NCI-H1105 (cell line): ENCODE measurements at regions not wholly inside any gene's neighbourhood (a gene's known extent, or its start where the extent isn't known, plus 50 kb on each side); places are given as distances from the start of the nearest gene placed in this dataset.

Source experiments
- DNase-seq: peaks from one replicate; lab custom pipeline; 2025; lab: John Stamatoyannopoulos, UW

DNA sequence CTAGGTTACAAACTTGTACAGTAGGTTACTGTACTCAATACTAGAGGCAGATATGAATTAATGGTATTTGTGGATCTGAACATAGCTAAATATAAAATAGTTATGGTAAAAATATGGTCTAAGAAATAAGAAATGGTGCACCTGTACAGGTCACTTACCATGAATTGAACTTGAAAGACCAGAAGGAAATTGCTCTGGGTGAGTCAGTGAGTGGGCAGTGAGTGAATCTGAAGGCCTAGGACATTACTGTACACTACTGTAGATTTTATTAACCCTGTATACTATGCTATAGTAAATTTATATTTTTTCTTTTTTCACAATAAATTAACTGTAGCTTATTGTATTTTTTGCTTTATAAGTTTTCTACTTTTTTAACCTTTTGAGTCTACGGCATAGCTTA, 1020.4 kb downstream of the CDH18 start:
- no peak for DNase-seq

DNA sequence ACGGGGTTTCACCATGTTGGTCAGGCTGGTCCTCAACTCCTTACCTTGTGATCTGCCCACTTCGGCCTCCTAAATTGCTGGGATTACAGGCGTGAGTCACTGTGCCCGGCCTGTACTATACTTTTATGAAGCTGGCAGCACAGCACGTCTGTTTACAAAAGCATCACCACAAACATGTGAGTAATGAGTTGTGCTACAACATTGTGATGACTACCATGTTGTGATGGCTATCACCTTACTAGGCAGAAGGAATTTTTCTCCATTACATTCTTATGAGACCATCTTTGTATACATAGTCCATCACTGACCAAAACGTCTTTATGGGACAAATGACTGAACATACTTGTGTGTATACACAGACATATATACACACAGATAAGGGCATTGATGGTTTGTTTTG, 1019.0 kb downstream of the CDH18 start:
- no peak for DNase-seq

DNA sequence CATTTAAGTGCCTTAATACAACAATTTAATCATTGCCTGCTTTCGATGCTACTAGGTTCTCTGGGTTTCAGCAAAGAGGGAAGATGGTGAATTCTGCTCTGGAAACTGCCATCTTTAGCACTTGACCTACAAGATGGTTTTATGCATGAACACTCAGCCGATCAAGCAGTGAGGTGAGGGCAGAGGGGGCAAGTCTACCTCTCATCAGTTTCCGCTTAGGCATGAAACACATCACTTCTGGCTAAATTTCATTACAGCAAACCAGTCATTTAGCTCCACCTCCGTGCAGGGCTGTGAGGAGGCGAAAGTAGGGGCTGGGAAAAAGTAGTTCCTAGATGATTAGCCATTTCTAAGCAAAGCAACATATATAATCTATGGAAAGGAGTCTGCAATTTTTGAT, 1018.0 kb downstream of the CDH18 start:
- no peak for DNase-seq

DNA sequence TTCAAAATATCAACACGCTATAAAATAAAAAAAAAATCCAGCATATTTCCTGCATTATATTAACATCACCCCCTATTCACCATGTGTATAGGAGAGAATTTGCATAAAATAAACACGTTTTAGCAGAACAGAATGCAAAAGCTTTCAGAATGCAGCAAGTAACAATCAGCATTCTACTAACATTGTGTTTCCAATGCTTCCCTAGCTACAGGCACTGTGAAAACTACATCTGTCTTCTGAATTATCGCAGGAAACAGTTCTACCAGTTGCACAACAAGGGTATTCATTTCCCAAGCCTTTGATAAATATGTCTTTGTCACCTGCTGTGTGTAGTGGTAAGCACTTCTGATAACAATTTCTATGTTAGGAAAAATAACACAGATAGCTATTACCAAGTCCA, 1015.8 kb downstream of the CDH18 start:
- DNase-seq, result no peak

DNA sequence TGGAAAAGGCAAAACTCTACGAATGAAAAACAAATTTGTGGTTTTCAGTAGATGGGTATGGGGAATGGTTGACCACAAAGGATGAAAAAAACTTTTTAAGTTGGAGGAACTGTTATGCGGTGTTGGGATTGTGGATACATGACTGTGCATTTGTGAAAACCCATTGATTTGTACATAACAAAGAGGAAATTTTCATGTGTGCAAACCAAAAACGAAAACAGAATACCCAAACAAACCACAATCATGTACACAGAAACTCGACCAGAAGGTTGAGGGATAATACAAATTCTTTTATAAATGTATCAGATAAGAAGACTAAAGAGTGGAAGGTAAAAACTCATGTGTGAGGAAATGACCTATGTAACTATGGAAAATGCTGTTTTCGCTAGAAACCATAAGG, 1012.4 kb downstream of the CDH18 start:
- no peak for DNase-seq

DNA sequence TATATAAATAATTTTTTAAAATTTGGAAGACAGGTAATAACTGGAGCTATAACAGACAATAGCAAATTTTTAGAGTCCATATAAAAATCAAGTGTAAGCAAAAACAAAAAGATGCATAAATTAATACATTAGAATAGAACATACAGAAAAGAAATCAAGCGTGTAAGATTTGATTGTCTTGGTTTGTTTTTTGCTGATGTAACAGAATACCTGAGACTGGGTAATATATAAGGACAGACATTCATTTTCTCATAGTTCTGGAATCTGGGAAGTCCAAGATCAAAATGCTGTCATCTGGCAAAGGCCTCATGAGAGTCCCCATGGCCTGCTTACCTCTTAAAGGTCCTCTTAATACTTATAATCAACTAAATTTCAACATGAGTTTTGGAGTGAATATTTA, 1010.1 kb downstream of the CDH18 start:
- no peak for DNase-seq

DNA sequence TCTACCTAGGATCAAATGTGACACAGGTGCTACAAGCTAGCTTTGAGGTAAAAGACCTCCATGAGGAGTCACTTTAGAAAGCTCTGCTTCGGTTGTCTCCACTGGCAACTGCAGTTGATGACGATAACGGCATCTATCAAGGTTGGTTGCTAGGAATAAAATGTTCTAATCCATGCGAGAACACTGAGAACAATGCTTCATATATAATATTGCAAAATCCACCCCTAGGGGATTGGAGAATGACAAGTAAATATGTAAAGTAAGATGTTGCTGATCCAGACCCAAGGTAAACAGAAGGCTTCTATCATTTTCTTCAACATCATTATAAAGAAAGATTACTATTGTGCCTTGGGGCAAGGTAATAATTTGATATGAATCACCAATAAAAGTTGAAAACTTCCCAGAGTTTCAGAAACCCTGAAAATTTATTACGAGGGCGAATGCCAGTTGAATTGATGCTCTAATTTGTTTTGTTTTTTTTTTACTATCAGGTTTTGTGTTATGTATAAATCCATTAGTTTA, 1003.4 kb downstream of the CDH18 start:
- no peak for DNase-seq

DNA sequence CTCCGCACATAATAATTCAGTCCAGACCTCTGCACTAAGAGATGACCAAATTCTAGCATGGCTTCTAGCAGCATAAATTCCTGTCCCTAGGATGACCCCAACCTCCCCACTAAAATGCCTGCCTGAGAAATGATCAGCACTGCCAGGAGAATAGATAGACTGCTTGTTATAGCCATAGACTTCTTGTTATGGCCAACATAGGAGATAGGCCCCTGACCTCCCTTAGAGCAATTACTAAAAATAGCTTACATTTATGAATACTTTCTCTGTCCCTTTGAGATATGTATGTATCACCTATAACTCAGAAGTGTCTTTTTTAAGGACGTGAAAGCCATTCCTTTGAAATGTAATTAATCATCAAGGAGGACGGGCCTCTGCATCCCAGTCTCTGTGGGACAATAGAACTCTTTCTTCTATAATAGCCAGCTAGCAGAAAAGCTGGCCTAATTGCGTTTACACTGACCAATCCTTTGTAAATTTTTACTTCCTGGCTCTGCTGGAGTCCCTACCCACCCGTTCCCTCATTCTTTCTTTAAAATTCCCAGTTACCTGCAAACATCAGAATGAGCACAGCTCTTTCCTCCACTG, 1002.7 kb downstream of the CDH18 start:
- no peak for DNase-seq

DNA sequence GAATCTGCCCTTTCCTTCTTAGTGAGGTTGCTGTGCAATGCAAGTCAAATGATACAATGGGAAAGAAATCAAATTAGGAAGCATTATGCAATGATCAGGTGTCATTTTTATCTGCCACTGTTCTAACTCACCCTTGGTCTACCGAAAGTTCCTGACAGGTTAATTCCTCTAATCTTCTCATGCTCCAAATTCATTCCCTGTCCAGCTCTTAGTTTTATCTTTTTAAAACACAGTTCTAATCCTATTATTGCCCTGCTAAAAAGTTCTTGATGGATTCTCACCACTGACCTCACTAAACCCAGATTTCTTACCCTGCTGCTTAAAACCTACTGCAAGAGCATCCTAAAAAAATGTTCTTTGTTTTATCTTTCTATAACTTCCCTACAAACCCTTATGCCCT, 1000.9 kb downstream of the CDH18 start:
- DNase-seq, result no peak

DNA sequence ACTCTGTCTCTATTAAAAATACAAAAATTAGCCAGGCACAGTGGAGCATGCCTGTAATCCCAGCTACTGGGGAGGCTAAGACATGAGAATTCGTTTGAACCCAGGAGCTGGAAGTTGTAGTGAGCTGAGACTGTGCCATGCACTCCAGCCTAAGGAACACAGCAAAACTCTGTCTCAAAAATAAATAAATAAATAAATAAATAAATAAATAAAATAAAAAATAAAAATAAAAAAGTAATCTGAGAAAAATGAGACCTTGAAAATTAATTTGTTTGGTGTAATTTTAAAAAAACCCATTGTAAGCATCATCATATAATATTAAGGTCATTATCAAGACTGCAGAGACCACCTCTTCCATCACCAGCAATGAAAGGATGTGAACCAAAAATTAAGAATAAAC, 997.1 kb downstream of the CDH18 start:
- DNase-seq, result no peak

DNA sequence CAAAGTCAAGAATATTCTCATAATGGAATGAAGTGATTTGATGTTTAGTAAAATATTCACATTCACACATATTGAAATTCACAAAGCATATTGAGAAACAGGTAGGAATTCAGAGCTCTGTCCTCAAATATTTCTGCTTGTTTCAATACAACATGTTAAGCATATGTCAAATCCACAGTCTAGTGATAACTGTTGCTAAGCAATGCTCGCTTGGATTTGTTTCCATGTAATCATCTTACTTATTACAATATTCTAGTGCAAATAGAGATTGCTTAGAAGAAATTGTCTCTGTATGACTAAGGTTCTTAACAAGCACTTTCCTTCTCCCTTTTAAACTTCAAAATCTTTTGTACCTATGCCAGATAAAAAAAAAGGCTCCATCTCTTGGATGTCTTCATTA, 995.7 kb downstream of the CDH18 start:
- no peak for DNase-seq

DNA sequence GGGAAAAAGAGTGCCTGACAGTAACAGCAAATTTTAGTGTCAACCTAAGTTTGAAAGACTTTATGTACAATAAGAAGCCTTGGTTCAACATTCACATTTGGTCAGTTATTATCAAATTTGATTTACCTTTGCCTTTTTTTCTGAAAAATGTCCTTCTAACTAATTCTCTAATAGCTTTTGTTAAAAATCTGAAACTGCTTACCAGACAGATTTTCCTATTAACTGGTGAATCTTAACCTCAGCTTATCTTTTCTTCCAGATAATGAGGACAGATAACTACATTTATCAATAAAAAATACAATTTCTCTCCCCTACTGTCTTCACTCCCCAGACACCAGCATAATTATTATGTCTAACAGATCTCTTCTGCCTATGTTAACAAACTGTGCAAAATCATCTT, 988.5 kb downstream of the CDH18 start:
- DNase-seq, result no peak

DNA sequence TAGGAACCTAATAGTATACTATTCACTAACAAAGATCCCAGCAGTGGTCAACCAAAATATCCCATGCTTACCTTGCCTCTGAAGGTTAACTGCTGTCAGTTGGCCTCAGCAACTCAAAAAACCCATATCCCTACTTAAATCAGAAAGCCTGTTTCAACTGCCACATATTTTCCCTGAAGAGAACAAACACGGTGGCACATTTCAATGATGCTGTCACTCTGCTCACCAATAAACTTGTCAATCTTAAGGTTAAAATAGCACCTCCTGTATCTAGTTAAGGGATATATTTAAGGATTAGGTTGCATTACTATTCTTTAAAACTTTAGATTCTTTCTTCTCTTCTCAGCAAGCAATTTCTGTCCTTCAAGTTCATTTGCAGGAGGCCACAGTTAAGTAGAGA, 986.9 kb downstream of the CDH18 start:
- DNase-seq, result no peak

DNA sequence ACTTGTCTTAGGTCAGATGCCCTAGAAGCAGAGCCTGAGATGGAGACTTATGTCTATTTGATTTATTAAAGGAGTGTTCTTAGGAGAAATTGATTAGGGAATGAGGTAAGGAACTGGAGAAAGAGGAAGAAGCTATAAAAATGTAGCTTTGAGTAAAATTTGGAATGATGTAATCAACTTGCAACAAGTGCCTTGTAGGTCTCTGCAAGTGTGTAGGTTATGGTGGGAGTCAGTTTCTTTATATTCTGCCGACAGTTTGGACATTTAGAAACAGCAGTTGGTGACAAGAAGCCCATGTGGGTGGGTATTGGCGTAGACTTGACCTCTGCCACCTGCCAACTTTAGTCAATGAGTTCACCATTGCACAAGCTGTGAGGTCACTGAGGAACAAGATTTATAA, 986.5 kb downstream of the CDH18 start:
- DNase-seq, result no peak

DNA sequence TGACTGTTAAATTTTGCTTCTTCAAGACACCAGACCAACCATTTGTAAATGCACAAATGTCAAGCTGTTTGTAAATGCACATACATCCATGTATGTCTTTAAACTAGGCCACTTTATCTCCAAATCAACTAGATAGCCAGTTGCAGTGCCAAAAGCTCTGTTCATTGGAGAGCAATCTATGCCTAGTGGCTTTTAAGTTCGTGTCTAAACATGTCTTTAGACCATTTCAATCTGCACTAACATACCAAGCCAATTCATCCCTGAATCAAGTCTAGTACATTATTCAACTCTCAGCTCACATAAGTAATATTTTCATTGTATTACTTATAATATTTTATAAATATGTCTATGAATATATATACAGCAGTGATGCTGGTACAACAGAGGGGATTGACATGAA, 985.9 kb downstream of the CDH18 start:
- no peak for DNase-seq

DNA sequence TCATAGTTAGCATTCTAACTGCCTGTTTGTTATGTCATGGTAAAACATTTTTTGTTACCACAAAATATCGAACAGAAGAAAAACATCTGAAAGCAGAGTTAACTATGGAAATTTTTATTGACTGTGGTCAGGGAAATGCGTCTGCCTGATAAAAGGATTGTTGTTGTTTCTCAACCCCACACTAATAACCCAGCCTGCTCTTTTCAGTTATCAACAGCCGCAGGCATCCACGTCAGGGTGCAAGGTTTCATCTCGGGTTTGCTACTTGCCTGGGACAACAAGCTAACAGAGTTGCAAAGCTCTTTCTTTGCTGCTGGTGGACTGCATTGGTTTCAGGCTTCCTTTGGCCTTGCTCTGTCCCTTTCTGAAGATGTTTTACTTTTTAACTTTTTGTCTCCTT, 969.2 kb downstream of the CDH18 start:
- no peak for DNase-seq

DNA sequence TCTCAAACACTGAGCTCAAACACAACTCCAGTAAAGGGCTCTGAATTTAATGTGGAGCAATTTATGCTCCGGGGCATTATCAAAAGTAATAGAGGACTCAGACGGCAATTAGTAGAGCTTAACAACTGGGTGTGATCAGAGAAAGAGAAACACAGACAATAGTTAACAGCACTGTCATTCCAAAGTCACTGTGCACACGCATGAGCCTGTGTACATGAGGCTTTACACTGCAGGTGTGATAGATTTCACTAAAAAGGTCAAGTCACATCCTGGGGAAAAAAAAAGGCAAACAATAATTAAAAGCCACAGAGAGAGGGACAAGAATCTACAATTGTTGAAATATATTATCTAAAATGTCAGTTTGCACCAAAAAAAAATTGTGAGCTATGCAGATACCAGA, 956.5 kb downstream of the CDH18 start:
- no peak for DNase-seq

DNA sequence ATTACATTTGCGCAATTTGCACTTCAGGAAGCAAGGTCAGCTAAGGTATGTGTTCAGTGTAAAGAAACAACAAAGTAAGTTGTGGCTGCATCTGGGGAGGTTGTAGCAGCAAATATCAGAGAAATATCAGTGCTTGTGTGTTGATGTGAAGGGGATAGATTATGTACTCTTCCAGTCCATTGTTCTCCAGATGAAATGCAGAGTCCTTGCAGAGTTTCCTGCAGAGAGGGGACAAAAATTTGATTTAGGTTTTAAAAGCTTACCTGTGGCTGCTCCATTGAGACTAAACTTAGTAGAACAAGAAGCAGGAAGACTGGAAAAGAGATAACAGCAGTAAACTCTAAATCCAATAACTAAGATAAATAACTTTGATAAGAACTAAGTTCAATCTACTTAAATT, 952.2 kb downstream of the CDH18 start:
- no peak for DNase-seq

DNA sequence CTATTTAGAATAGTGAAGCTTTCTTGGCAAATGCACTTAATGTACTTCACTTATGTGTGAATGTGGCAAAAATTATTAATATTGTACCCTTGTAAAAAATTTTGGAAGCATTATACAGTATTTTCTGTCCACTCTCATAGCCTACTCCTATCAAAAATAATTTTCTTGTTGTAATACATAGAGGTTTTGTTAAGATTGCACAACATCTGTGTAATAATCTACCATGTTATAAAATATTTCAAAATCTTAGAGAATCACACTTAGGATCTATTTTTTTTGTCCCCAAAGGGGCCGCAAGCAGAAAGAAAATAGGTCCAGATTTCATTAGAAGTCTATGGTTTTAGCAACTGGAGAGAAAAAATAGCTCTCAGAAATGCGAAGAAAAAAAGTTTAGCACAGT, 945.9 kb downstream of the CDH18 start:
- DNase-seq, result no peak

DNA sequence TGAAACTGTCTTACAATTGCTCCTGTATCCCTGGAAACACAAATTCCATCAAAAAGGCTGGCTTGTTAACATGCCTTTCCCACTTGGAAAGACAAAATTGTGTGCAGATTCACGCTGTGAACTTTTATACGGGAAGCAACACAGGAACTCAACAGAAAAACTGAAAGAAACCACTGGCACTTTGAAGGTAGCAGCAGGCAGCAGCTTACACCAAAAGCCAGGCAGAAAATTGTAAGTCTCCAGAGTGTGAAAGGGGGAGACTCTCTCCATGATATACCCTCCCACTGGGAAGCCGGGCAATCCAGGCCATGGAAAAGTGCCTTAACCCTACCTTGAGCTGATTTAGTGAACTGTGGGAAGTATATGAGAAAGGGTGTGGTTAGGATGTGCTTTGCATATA, 943.7 kb downstream of the CDH18 start:
- no peak for DNase-seq

DNA sequence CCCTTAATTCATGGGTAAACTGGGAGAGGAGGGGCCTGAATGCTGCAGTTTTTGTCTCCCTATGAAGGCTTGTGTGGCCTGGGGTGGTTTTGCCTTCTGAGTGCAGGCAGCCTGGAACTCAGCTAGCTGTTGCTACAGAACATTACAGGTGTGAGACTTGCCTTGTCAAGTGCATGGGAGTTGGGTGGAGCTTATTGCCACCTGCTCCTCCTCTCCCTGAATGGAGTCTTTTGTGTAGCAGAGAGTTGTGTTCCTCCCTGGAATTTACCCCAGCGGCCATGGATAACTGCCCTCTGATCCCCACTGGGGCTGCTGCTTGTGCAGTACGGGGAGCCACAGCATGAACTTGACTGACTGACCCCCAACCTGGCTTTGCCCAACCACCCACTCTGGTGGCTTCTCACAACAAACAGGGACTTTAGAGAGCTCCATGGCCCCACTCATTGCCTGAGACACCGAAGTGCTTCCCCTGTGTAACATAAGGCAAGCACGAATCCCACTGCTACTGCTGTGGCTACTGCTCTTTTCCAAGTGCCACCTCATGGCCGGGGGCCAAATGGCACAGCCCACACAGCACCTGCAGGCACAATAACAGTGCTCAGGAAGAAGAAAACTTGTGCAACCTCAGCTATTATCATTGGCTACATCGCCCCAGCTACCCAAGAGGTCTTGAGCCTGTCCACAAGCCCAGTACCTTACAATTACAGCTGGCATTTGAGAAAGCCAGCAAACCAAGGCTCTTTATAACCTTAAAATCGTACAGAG, 942.9 kb downstream of the CDH18 start:
- no peak for DNase-seq

DNA sequence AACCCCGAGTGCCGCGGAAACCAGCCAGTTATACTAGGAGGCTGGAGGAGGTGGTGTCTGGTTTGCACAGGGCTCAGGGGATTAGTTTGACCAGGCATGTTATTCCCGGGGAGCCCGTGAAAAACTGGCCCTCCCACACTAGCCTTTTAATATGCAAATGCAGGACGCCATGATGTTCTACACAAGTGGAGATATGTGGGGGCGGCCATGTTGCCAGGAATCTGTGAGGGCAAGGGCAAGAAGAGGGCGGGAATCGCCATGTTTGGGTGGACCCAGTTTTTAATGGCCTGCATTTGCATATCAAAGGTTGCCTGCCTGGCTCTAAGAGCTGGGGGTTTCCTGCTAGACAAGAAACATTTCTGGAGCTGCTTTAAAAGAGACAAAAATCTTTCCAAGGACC, 940.7 kb downstream of the CDH18 start:
- no peak for DNase-seq

DNA sequence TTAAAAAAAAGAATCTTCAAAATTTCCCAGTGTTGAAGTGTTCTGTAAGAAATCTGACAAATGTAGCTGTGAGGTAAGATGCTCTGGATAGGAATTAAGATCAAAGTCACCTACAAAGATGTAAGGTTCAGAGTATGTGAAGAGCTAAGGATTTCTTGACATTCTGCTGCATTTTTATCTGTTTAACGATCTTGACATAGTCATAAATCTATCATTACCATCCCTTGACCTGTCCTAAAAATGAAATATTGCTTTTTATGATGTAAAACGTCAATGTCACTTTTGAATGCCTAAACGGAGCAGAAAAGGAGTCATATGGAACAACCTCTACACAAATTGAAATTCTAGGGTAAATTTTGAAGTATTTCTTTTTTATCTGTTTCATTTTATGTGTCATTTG, 939.3 kb downstream of the CDH18 start:
- DNase-seq, result no peak

DNA sequence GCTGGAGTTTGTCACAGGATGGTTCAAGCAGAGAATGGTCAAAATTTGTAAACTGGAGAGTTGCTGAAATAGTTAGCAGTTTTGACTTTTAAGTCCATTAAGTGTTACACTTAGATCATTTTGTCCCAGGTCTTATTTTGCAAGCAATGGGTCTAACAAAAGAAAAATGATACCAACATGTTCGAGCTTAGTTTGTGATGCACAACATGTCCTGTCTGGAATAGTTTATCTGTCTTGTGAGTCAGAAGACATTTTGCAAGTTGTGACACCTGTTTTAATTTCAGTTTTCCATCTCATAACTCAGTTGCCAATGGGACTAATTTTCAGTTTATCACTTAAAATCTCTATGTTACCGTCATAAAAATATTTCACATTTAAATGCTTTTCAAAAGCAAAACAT, 929.8 kb downstream of the CDH18 start:
- no peak for DNase-seq
